ENCODE measurements at regions not wholly inside any gene's neighbourhood (a gene's known extent, or its start where the extent isn't known, plus 50 kb on each side); places are given as distances from the start of the nearest gene placed in this dataset.

DNA sequence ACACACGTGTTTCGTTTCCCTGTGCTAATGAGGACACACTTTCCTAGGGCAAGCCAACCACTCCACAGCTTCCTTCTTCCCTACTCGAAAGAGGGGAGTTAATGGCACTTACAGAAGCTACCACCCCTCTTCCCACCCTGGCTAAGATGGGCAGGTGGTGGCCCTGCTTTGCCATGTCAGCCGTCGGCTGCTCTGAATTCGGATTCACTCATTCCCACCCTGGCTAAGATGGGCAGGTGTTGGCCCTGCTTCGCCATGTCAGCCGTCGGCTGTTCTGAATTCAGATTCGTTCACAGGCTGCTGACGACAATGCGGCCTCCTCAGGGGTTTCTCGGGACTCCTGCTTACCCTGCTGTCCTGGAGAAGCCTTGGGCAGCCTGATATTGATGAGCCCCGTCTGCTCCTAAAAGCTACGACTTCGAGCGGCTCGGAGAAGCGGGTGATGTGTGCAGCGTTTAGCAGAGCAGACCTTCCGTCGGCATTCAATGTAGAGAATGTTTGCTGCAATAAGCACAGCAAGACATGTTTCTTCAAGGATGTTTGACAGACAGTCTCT, 56.2 kb upstream of the PPP2R2D start:
- no peak for DNase-seq

DNA sequence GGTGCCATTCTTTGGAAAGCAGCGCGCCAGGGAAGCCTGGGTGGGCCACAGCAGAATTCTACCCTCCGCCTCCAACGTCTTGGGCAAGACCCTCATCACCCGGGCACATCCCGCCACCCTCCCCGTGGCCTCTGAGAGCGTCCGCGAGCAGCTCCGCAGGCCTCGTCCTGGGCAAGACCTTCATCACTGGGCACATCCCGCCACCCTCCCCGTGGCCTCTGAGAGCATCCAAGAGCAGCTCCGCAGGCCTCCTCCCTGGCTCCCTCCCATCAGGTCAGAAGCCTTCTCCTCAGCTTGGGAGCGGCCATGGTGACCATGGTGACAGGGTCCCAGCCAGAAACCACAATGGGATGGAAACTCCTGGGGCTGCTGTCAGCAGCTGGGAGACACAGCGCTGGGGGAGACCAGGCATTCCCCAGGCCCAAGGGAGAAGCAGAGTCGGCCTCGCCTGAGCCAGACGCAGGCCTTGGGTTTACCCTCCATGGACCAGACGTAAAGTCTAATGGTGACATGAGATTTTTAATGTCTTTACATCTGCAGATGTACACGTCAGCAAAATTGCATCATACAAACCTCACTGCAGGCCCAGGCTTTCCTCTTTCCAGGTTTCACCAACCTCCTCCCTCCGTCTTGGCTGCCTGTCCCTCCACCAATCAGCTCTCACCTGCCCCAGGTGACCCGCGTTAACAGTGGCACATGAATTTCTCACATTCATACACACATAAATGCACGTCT, 55.1 kb upstream of the PPP2R2D start:
- DNase-seq = no peak

DNA sequence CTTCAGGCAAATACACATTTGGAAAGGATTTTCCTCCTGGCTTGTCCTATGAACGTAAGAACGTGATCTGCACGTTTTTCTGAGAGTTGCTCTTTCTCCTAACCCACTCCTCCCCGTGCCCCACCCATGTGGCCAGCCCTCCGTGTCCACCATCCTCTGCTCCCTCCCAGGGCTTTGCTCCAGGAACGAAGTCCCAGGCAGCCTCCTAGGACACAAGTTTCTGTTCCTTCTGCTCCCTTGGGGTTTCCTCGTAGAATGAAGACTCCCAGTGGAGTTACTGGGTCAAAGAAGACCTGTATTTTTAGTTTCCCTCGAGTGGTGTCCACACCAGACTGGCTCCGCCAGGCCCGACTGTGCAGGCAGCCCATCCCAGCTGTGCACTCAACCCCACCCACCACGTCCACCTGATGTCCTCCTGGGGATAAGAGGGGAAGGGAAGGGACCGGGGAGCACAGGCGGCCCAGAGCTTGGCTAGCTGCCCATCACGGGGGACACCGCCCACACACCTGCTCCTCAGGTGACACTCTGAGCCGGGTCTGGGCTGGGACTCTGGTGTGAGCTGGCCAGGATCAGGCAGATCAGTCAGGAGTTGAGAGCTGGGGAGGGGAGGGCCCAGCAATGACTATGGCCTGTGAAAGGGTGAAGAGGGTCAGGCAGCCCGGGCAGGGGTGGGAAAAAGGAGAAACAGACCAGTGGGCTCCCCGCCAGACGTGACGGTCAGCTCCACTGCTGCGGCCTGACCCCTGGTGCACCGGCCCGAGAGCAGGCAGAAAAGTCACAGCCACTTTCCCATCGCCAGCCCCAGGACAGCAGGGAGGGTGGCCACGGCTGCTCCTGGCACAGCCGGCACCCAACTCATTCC, 54.3 kb upstream of the PPP2R2D start:
- no peak for DNase-seq

DNA sequence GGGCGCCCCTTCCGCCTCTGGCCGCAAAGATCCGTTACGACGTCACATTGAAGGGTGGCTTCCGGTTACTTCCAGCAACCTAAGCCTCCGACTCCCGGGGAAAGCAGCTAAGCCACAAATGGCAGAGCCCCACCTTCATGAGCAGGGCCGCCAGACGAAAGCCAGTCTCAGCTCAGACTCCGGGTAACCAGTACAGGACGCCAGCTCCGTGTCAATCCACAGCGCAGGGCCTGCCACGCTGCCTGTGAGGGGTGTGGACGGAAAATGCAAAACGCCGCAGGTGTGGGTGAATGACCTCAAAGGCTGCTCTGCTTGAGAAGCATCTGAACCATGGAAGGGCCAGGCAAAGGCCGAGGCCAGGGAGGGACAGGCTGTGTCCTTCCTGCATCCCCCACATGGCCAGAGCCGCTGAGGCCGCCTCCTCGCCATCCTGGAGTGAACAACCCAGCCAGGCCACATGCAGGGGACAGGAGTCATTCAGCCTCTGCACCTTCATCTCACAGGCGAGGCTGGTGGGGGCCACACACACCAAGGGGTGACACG, 53.5 kb upstream of the PPP2R2D start:
- DNase-seq = no peak

DNA sequence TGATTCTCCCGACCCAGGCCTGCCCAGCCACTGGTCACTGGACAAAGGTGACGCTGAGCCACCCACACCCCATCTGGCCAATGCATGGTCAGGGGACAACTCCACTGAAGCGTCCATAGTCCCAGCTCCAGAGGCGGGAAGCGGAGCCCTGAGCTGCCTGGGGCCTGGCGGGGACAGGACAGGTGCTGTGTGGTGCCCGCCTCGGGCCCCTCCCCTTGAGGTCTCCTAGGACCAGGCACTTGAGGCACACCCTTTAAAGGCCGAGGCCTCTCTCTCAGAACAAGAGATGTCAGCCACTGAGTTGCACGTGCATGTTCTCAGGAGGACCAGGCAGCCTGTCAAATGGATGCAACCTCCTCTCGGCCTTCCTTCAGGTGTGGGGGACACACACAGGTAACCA, 52.5 kb upstream of the PPP2R2D start:
- DNase-seq = no peak

DNA sequence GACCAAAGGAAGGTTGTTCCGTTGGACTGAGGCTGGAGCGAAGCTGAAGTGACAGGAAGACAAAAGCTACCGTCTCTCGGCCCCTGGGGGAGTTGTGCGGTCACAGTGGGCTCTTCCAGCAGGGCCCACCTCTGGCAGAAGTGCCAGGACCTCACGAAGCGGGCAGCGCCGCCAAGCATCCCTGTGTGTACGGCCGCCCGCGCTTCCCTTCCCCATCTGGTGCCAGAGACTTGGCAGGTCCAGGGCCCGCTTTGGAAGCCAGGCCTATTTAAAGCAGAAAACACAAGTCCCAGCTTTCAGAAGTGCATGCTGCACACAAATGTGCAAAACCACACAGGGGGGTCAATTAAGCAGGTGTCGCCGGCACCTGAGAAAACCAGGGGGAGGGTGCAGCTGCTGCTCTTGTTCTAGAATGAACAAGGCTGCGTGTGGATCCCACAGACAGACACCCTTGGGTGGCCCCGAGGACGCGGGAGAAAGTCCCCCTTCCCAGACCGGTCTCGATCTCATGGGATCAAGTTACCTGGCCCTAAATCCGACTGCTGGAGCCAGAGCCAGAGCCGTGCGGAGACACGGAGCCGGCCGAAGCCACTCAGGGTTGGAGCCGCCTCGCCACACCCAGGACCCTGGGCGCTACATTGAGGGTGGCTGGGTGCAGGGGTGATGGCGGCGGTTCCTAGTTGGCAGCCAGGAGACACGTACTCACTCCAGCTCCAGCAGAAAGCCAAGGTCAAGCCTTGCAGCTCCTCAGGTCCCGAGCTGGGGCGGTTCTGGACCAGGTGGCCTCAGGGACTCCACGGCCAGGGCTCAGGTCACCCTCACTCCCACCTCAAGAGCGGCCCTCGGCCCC, 51.8 kb upstream of the PPP2R2D start:
- no peak for DNase-seq

DNA sequence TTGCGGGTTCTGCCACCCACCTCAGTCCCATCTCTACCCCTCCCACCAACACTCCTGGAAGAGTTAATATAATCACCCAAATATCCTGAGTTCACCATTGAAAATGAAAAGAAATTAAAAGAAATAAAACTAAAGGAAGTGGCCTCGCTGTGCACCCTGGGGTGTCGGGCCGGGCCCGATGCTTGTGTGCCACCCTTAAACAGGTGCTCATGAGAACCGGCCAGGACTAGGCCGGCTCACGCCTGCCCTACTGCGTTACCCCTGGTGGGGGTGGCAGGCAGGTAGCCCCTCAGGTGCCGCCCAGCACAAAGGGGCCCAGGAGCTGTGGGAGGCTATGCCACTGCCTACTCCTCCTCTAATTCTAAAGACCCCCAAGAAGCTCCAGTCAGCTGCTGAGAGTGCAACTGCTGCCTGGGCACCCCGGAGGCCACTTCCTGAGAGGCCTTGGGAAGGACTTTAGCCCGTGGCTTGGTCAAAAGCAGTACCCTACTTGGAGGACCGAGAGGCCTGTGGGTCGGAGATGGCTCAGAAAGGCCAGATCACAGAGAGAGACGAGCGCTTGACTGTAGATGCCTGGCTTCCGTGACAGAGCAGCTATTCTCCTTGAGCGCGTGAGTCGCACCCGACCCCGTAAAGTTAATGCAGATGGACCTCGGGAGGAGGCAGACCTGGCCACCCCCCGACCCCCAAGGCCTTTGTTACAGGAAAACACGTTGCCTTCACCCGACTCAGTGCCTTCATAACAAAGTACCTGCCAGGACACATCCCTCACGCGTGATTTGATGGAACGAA, 51.0 kb upstream of the PPP2R2D start:
- DNase-seq = no peak

DNA sequence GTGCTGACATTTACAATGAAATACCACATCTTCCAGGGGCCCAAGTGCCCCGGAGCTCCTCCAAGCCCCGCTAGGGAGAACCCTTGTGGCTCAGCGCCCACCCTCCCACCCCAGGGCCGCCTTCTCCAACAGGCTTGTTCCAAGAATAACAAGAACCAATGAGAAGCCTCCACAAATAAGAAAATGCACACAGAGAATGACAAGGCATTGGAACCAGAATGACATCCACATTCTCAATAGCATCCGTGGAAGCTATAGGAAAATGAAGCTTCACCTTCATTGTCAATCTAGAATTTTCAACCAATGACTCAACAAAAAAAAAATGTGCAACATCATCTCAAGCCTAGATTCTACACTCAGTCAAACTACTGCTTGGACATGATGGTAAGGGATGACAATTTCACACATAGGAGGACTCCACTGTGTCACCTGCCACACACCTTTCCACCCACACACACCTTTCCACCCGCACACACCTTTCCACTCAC, 50.4 kb upstream of the PPP2R2D start:
- no peak for DNase-seq

Measured in AML-193 (cell line).